ENCODE measurements at regions not wholly inside any gene's neighbourhood (a gene's known extent, or its start where the extent isn't known, plus 50 kb on each side); places are given as distances from the start of the nearest gene placed in this dataset.

- no peak for TF ChIP-seq POLR2AphosphoS5 (IDR thresholded peaks at IDR 0.05; ENCODE audit: borderline replicate concordance, low read depth, low read length)
- no peak for TF ChIP-seq EZH2 (IDR thresholded peaks at IDR 0.05)
- TF ChIP-seq FOXP2 (optimal IDR thresholded peaks at IDR 0.05; ENCODE audit: control extremely low read depth, extremely low read length, insufficient read depth) = no peak
These were observed 258.8 kb downstream of the PLPP3 start for GRCh38 chr1:56320464-56321149.
